HG03280 (cell line): ENCODE measurements at regions not wholly inside any gene's neighbourhood (a gene's known extent, or its start where the extent isn't known, plus 50 kb on each side); places are given as distances from the start of the nearest gene placed in this dataset.
"Not testable (repeated sequence)": the region's sequence is repeated elsewhere in the genome, so short reads cannot be mapped to it uniquely, and the experiment has no call there.

ENCODE experiments used
- ATAC-seq: cut with Tn5 transposase; IDR thresholded peaks from one replicate; pipeline ENCODE4 v1.9.1; 2021; ENCODE audit warnings: mild to moderate bottlenecking, moderate library complexity; ENCODE audit not compliant: unreplicated experiment

GRCh38 chr3:75305901-75306300, 358.2 kb upstream of the FRG2C start:
- ATAC-seq: no peak

- ATAC-seq: not testable (repeated sequence)
These were observed 352.8 kb upstream of the FRG2C start for GRCh38 chr3:75311306-75311705.

GRCh38 chr3:75312469-75312868, 351.7 kb upstream of the FRG2C start:
- not testable (repeated sequence) for ATAC-seq

GRCh38 chr3:75319776-75320175, 344.4 kb upstream of the FRG2C start:
- ATAC-seq: not testable (repeated sequence)

GRCh38 chr3:75320369-75320768, 343.8 kb upstream of the FRG2C start:
- ATAC-seq: no peak

GRCh38 chr3:75321060-75321459, 343.1 kb upstream of the FRG2C start:
- no peak for ATAC-seq

DNA sequence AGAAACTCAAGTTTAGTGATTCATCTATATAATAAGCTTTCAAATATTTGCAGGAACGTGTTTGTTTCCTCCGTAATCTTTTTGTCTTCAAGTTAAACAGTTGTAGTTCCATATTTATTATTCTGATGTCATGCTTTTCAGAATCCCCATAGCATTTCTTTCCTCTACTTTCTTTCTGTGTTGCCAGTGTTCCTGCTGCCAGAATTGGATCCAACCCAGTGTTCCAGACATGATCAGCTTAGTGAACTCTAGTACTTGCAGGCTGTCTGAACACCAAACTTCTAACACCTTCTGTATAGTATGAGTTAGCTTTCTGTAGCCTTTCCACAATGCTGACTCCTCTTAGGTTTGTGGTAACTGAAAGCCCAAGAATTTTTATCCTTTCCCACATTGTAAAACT, 340.2 kb upstream of the FRG2C start:
- ATAC-seq: not testable (repeated sequence)

GRCh38 chr3:75325716-75326115, 338.4 kb upstream of the FRG2C start:
- ATAC-seq: no peak

GRCh38 chr3:75327453-75327852, 336.7 kb upstream of the FRG2C start:
- no peak for ATAC-seq

- no peak for ATAC-seq
These were observed 334.5 kb upstream of the FRG2C start for GRCh38 chr3:75329476-75330097.

- ATAC-seq: not testable (repeated sequence)
These were observed 333.7 kb upstream of the FRG2C start for GRCh38 chr3:75330446-75330845.

GRCh38 chr3:75332090-75332489, 332.0 kb upstream of the FRG2C start:
- ATAC-seq: not testable (repeated sequence)

GRCh38 chr3:75332794-75333193, 331.3 kb upstream of the FRG2C start:
- no peak for ATAC-seq

DNA sequence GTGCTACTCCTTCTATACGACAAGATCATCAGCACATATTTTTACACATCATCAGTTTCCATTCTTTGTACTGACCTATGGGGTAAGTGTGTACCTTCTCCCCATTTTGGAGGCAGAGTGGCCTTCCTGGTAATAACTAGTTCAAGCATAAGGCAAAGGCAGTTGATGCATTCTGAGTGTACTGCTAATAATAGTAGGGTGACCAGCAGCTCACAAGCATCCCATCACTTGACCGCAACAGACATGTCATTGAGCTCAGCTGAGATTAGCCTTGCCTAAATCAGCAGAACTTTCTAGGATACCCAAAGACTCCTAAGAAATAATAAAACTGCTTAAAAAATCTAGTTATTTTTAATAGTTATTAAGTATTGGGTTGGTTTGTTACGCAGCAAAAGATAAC, 329.8 kb upstream of the FRG2C start:
- ATAC-seq: no peak

- ATAC-seq: no peak
These were observed 326.8 kb upstream of the FRG2C start for GRCh38 chr3:75337226-75337900.

DNA sequence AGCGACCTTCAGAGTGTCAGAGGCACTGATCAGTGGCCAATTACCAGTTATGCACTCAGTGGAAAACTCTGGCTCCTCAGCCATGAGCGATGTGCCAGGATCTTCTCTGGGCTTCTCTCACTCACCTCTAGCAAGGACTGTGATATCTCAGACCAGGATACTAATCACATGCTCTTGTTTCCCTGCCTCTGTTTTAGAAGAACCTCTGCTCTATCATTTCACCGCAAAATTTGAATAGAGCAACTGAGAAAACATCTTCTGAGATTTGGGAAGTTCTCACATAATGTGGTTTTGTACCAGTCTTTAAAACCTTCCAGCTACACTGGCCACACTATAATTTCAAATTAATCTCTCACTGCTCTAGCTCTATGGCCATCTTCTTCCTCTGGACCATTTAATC, 325.8 kb upstream of the FRG2C start:
- no peak for ATAC-seq

GRCh38 chr3:75341324-75342067, 322.6 kb upstream of the FRG2C start:
- no peak for ATAC-seq

- no peak for ATAC-seq
These were observed 321.7 kb upstream of the FRG2C start for GRCh38 chr3:75342425-75342824.

DNA sequence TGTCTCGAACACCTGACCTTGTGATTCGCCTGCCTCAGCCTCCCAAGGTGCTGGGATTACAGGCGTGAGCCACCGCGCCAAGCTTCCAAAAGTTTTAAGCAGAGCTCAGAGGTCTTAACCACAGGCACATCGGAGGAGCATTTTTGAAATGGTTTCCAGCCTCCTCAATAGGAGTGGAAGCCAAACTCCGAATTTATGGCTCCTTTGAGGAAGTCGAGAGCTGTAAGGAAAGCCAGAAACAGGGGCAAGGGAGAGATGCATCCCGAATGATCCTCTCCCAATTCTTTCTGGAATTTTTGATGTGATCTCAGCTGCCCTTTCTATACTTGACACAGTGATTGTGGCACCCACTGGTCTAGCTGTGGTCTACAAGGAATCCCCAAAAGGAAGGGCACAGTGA, 313.6 kb upstream of the FRG2C start:
- not testable (repeated sequence) for ATAC-seq

DNA sequence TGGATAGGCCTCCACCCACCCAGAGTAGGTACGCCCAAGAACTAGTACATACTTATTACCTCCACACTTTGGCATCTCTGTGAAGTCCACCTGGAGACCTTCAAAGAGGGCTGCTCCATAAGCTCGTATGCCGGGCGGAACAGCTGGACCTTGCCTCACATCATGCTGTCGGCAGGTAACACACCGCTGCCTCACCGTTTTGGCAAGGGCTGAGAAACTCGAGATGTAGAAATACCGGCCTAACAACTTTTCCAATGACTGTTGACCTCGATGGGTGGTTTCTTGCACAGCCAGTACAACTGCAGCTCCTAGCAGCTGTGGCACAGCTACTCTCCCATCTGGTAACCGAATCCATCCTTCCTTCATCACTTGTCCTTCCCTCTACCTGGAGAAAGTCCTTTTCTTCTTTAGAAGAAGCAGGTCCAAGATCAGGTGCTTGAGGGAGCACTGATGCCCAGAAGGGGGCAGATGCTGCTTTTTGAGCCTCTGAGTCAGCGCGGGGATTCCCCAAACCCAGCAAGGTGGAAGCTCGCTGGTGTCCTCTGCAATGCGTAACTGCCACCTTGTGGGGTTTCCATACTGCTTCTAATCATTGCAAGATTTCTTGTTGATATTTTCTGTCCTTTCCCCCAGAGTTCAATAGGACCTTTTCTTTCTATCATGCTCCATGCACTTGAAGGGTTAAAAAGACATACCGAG, 301.9 kb upstream of the FRG2C start:
- ATAC-seq: not testable (repeated sequence)

GRCh38 chr3:75372964-75373363, 291.2 kb upstream of the FRG2C start:
- not testable (repeated sequence) for ATAC-seq
